ENCODE measurements at regions not wholly inside any gene's neighbourhood (a gene's known extent, or its start where the extent isn't known, plus 50 kb on each side); places are given as distances from the start of the nearest gene placed in this dataset.

DNA sequence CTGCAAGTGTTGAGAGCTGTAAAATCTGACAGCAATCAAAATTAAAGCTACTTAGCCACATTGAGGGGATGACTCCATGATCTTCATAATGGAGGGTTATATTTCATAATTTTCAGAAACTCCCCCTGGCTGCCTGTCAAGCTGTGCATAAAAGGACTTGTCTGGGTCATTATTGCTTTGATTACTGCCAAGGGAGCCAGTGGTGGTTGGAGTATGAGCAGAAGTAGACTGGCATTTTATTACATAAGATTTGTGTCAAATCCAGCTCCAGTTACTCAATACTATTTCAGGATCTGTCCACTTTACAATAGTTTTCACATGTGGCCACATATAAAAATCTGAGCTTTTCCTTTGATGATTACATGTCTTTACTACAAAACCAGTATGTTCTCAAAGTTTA is 108.9 kb upstream of the SLC5A12 start:
- Histone ChIP-seq H3K79me2 (ENCODE audit: control insufficient read depth, insufficient read depth, low read length) (no peaks in the 10 kb centered on the region), H3K36me3 (ENCODE audit: control insufficient read depth in 2 of 2, insufficient read depth in 2 of 2, low read length in 1 of 2) (no peaks in the 10 kb centered on the region), H4K20me1 (ENCODE audit: control insufficient read depth, insufficient read depth) (no peaks in the 10 kb centered on the region), H3K9me3 (replicated peaks; ENCODE audit: control insufficient read depth, insufficient read depth, low read length) (no peaks in the 10 kb centered on the region), H3K4me1 (ENCODE audit: control insufficient read depth, insufficient read depth, low read length) (no peaks in the 10 kb centered on the region), H3K9ac (ENCODE audit: control insufficient read depth, insufficient read depth, low read length) (no peak overlapping the region), H3K27ac (ENCODE audit: control insufficient read depth, insufficient read depth) (no peak overlapping the region), H3K4me2 (ENCODE audit: control insufficient read depth, insufficient read depth) (no peak overlapping the region), H3K27me3 (replicated peaks in 1 of 2; ENCODE audit: control insufficient read depth in 2 of 2, insufficient read depth in 2 of 2, low read length in 1 of 2) (no peaks in the 10 kb centered on the region), H2AFZ (ENCODE audit: control insufficient read depth, low read depth, low read length) (no peak overlapping the region), H3K4me3 (no peak overlapping the region)
- DNase-seq (ENCODE audit: low read depth, low spot score) (no peak), ATAC-seq (no peak), FAIRE-seq (no peak)
- POLR2A ChIA-PET = no interaction called here
- in situ Hi-C loops (cut with MboI) (no loop called here), intact Hi-C loops (cut with micrococcal nuclease; ENCODE audit: unreplicated experiment) (no loop called here)
- CTCF ChIA-PET = interaction anchor here (0.6 kb wide), 1 partner anchor 87 kb away, joined by 3 read pairs; no protein-coding TSS in a partner anchor
- SMC1A ChIA-PET (ENCODE audit: uncharacterized antibody, unreplicated experiment) = interaction anchor here (1.0 to 1.1 kb wide), 2 partner anchors 9 to 484 kb away, joined by 3 read pairs; no protein-coding TSS in a partner anchor
- RAD21 ChIA-PET (ENCODE audit: unreplicated experiment) = no interaction called here
- BruUV-seq (replicated peaks) = no TSS peak
- no peak for TF ChIP-seq ZNF622 (IDR thresholded peaks at IDR 0.05)
- no peak for TF ChIP-seq ZZZ3 (IDR thresholded peaks at IDR 0.05; ENCODE audit: control insufficient read depth, insufficient read length, low read depth)
- TF ChIP-seq CBFB (IDR thresholded peaks at IDR 0.05; ENCODE audit: low read depth) = no peak
- TF ChIP-seq, protein P1, sequence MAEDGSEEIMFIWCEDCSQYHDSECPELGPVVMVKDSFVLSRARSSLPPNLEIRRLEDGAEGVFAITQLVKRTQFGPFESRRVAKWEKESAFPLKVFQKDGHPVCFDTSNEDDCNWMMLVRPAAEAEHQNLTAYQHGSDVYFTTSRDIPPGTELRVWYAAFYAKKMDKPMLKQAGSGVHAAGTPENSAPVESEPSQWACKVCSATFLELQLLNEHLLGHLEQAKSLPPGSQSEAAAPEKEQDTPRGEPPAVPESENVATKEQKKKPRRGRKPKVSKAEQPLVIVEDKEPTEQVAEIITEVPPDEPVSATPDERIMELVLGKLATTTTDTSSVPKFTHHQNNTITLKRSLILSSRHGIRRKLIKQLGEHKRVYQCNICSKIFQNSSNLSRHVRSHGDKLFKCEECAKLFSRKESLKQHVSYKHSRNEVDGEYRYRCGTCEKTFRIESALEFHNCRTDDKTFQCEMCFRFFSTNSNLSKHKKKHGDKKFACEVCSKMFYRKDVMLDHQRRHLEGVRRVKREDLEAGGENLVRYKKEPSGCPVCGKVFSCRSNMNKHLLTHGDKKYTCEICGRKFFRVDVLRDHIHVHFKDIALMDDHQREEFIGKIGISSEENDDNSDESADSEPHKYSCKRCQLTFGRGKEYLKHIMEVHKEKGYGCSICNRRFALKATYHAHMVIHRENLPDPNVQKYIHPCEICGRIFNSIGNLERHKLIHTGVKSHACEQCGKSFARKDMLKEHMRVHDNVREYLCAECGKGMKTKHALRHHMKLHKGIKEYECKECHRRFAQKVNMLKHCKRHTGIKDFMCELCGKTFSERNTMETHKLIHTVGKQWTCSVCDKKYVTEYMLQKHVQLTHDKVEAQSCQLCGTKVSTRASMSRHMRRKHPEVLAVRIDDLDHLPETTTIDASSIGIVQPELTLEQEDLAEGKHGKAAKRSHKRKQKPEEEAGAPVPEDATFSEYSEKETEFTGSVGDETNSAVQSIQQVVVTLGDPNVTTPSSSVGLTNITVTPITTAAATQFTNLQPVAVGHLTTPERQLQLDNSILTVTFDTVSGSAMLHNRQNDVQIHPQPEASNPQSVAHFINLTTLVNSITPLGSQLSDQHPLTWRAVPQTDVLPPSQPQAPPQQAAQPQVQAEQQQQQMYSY (CRISPR knock-in tag; IDR thresholded peaks at IDR 0.05) = no peak
- TF ChIP-seq KLF5 (IDR thresholded peaks at IDR 0.05; ENCODE audit: partially characterized antibody) = no peak
- TF ChIP-seq, protein P2, sequence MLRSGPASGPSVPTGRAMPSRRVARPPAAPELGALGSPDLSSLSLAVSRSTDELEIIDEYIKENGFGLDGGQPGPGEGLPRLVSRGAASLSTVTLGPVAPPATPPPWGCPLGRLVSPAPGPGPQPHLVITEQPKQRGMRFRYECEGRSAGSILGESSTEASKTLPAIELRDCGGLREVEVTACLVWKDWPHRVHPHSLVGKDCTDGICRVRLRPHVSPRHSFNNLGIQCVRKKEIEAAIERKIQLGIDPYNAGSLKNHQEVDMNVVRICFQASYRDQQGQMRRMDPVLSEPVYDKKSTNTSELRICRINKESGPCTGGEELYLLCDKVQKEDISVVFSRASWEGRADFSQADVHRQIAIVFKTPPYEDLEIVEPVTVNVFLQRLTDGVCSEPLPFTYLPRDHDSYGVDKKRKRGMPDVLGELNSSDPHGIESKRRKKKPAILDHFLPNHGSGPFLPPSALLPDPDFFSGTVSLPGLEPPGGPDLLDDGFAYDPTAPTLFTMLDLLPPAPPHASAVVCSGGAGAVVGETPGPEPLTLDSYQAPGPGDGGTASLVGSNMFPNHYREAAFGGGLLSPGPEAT (IDR thresholded peaks at IDR 0.05; ENCODE audit: low read depth) = no peak
- TF ChIP-seq SMAD5 (IDR thresholded peaks at IDR 0.05; ENCODE audit: low read depth) = no peak
- TF ChIP-seq NR2C1 (IDR thresholded peaks at IDR 0.05) = no peak
- no peak for TF ChIP-seq IRF4 (IDR thresholded peaks at IDR 0.05; ENCODE audit: low read depth, low read length)
- TF ChIP-seq NFIC (IDR thresholded peaks at IDR 0.05; ENCODE audit: low read depth, low read length) = no peak
- no peak for TF ChIP-seq CREM (IDR thresholded peaks at IDR 0.05; ENCODE audit: low read depth)

Measured in GM12878 (cell line).